Brain microvascular endothelial cell (primary cell): ENCODE measurements at regions not wholly inside any gene's neighbourhood (a gene's known extent, or its start where the extent isn't known, plus 50 kb on each side); places are given as distances from the start of the nearest gene placed in this dataset.
A peak's percentile ranks its signal among the peaks of the same experiment; 100 is the strongest.

ENCODE experiments used
- DNase-seq: peaks from one replicate; pipeline ENCODE4 v3.0.0-alpha.2; 2020
- H3K27ac ChIP-seq: fragments of 250-450 bp; sonication (Bioruptor Pico); 2 replicates; pipeline ENCODE4 v1.5.1; 2020; ENCODE audit warnings: mild to moderate bottlenecking, moderate library complexity
- H3K27me3 ChIP-seq: fragments of 250-450 bp; sonication (Bioruptor Pico); replicated peaks from 2 replicates; pipeline ENCODE4 v1.5.1; 2020; ENCODE audit warnings: mild to moderate bottlenecking
- H3K36me3 ChIP-seq: fragments of 250-450 bp; sonication (Bioruptor Pico); replicated peaks from 2 replicates; pipeline ENCODE4 v1.5.1; 2020; ENCODE audit warnings: mild to moderate bottlenecking
- H3K4me3 ChIP-seq: 2 replicates; pipeline ENCODE4 v1.5.1; 2011; ENCODE audit warnings: low read depth, mild to moderate bottlenecking, control low read depth, low read length, moderate library complexity
- in situ Hi-C: cut with HindIII; loops from 2 replicates; pipeline ENCODE4 v1.10.0; 2017; ENCODE audit warnings: low sequenced_read_pairs, low pct_ligation_motif_present
- TF ChIP-seq, protein P1 (sequence below): IDR thresholded peaks from 2 replicates; pipeline ENCODE4 v1.5.1; 2011; ENCODE audit warnings: low read depth, mild to moderate bottlenecking, moderate library complexity, low read length, control low read depth, inconsistent platforms; ENCODE audit errors: missing control alignments

DNA sequence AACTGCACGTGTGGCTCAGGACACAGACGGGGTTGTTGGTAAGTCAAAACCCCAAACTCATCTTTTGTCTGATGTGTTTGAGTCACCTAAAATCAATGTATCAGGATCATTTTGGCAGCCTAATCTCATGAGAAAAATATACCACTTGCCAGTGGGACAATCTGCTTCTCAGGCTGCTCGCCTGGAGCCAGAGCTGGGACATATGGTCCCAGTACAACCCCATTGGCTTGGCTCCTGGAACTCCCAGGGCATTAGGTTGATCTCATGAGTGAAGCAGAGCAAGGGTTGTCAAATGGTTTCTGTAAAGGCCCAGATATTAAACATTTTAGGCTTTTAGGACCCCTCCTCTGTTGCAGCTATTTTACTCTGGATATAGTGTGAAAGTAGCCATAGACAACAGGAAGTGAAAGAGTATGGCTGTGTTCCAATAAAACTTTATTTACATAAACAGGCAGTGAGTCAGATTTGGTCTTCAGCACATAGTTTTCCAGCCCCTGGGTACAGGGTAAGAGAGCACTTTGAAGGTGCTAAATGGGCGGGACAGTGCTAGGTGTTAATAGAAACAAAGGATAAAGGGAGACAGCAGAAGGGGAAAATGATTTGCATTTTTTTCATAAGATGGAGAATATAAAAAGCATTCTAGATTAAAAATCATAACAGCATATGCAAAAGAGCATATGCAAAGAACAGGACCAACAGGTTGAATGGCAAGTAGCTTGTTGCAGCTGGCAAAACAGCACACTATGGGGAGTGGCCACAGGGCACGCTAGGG lies 290.8 kb downstream of the KCNS3 start:
- Histone ChIP-seq H3K27ac (no peak overlapping the region), H3K27me3 (no peaks in the 10 kb centered on the region), H3K36me3 (no peaks in the 10 kb centered on the region), H3K4me3 (no peak overlapping the region)
- TF ChIP-seq, protein P1, sequence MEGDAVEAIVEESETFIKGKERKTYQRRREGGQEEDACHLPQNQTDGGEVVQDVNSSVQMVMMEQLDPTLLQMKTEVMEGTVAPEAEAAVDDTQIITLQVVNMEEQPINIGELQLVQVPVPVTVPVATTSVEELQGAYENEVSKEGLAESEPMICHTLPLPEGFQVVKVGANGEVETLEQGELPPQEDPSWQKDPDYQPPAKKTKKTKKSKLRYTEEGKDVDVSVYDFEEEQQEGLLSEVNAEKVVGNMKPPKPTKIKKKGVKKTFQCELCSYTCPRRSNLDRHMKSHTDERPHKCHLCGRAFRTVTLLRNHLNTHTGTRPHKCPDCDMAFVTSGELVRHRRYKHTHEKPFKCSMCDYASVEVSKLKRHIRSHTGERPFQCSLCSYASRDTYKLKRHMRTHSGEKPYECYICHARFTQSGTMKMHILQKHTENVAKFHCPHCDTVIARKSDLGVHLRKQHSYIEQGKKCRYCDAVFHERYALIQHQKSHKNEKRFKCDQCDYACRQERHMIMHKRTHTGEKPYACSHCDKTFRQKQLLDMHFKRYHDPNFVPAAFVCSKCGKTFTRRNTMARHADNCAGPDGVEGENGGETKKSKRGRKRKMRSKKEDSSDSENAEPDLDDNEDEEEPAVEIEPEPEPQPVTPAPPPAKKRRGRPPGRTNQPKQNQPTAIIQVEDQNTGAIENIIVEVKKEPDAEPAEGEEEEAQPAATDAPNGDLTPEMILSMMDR, result no peak
- in situ Hi-C loops, result no loop called here
- no peak for DNase-seq

DNA sequence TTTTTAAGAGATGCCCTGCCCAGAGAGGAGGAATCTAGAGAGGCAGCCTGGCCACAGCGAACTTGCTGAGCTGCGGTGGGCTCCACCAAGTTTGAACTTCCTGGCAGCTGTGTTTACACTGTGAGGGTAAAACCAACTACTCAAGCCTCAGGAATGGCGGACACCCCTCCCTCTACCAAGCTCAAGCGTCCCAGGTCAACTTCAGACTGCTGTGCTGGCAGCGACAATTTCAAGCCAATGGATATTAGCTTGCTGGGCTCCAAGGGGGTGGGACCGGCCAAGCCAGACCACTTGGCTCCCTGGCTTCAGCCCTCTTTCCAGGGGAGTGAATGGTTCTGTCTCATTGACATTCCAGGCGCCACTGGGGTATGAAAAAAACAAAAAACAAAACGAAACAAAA lies 289.4 kb downstream of the KCNS3 start:
- DNase-seq, result peak; percentile 32
- Histone ChIP-seq H3K27ac (no peak overlapping the region), H3K27me3 (no peaks in the 10 kb centered on the region), H3K4me3 (no peak overlapping the region), H3K36me3 (no peaks in the 10 kb centered on the region)
- in situ Hi-C loops, result no loop called here
- TF ChIP-seq, protein P1, result no peak

DNA sequence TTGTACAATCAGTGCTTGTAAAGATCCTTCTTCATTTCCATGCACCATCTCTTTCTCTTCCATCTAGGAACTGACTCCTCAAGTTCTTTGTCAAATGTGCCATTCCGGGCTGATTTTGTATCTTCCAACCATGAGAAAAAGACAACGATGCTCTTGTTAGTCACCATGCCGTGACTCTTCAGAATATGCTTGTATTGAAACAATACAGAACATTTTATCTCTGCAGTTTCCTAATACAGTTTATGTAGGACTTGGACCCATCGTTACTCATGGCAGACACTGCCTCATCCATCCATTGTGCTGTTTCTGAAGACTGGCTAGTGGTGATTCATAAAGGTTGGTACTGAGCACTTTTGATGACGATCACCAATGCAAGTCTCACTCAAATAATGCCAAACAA lies 283.2 kb downstream of the KCNS3 start:
- in situ Hi-C loops, result no loop called here
- H3K4me3 ChIP-seq, result no peak overlapping the region
- no peak for DNase-seq
- no peaks in the 10 kb centered on the region for H3K27me3 ChIP-seq
- no peak overlapping the region for H3K27ac ChIP-seq
- H3K36me3 ChIP-seq, result no peaks in the 10 kb centered on the region
- TF ChIP-seq, protein P1, result no peak

DNA sequence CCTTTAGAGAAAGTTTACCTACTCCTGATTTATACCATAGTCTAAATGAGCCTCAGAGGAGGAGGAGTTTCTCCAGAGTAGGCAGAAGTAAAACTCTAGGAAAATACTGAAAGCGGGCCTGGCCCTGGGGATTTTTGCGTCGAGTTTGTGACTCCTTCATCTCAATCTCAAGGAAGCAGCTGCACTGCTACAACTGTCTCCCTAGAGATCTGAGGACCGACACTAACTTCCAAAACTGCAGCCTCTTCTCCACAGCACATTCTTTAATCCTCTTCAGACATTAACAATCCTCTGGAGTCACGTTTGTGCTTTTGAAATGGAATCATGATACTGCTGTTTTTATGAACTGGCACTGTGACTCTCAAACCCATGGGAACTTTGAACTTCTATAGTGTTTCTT lies 281.4 kb downstream of the KCNS3 start:
- TF ChIP-seq, protein P1, result no peak
- Histone ChIP-seq H3K27ac (no peak overlapping the region), H3K36me3 (no peaks in the 10 kb centered on the region), H3K27me3 (no peaks in the 10 kb centered on the region), H3K4me3 (no peak overlapping the region)
- DNase-seq, result no peak
- in situ Hi-C loops, result no loop called here

DNA sequence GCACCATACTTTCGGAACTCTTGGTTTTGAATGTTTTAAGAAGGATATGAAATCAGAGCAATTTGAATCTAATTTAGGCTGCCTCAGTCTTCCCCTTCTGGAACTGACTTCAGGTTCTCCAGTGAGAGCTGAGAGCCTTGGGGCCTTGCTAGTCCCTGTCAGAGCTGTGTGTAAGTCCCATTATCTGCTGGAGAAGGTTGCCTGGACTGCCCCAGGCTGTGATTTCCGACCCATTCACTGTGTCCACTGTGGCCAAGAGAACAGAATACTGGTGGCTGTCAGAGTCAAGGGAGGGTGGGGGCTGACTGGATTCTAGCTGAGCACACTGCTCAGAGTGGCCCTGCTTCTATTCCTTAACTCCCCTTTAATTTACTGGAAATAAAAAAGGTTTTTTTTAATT lies 278.0 kb downstream of the KCNS3 start:
- Histone ChIP-seq H3K27me3 (no peaks in the 10 kb centered on the region), H3K27ac (no peak overlapping the region), H3K4me3 (no peak overlapping the region), H3K36me3 (no peaks in the 10 kb centered on the region)
- in situ Hi-C loops, result no loop called here
- TF ChIP-seq, protein P1, result no peak
- no peak for DNase-seq

DNA sequence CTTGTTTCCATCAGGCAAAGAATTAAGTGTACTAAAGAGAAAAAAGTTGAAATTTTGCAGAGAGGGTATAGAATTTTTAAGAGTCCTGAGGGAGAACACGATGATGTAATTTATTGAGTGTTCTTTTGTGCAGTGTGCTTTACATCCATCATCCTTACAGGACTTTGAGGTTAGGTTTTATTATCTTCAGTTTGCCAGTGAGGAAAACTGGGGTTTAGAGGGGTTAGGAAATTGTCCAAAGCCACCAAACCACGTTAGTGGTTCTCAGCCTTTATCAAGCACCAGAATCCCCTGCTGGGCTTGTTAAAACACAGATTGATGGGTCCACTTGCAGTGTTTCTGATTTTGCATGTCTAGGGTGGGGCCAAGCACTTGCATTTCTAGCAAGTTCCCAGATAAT lies 277.5 kb downstream of the KCNS3 start:
- in situ Hi-C loops, result no loop called here
- Histone ChIP-seq H3K27ac (no peak overlapping the region), H3K27me3 (no peaks in the 10 kb centered on the region), H3K4me3 (no peak overlapping the region), H3K36me3 (no peaks in the 10 kb centered on the region)
- DNase-seq, result no peak
- TF ChIP-seq, protein P1, result no peak
